ENCODE measurements at regions not wholly inside any gene's neighbourhood (a gene's known extent, or its start where the extent isn't known, plus 50 kb on each side); places are given as distances from the start of the nearest gene placed in this dataset.

DNA sequence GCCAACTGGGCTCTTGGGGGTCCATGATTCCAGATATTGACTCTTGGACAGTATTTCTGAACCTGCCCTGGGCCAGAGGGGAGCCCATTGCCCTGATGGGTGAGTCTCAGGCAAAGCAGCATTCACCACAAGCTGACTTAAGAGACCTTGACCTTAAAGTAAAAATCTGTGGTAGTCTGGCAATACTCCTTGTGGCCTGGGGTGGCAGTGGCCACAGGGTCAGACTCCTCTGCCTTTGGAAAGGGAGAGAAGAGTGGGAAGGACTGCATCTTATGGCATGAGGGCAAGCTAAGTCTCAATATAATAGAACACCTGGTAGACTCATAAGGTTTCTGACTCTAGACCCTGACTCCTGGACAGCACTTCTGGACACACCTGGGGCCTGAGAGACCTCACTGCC lies 340.3 kb upstream of the MAD2L1 start:
- no peak for TF ChIP-seq YY1 (IDR thresholded peaks at IDR 0.05; ENCODE audit: low read depth)
- no peak for TF ChIP-seq REST (IDR thresholded peaks at IDR 0.05; ENCODE audit: low read depth)
- TF ChIP-seq NFIC (IDR thresholded peaks at IDR 0.05), result no peak
- no peak for TF ChIP-seq FOXM1 (IDR thresholded peaks at IDR 0.05; ENCODE audit: borderline replicate concordance, low read depth)
- TF ChIP-seq TAF1 (IDR thresholded peaks at IDR 0.05; ENCODE audit: low read depth), result no peak

Measured in Ishikawa (cell line).